NCI-H2171 treated with DMSO at 0.1 percent for 48 hours (cell line): ENCODE measurements at regions not wholly inside any gene's neighbourhood (a gene's known extent, or its start where the extent isn't known, plus 50 kb on each side); places are given as distances from the start of the nearest gene placed in this dataset.

Experiments used
- DNase-seq: peaks from one replicate; lab custom pipeline; 2025; lab: John Stamatoyannopoulos, UW

GRCh38 chr6:127641905-127642304 lies 64.9 kb downstream of the C6orf58 start:
- peak; percentile 64 for DNase-seq
